PC-9 (cell line): ENCODE measurements at regions not wholly inside any gene's neighbourhood (a gene's known extent, or its start where the extent isn't known, plus 50 kb on each side); places are given as distances from the start of the nearest gene placed in this dataset.

ENCODE experiments used
- BruUV-seq: library from RNA; stranded (reverse); fragments of 400-500 nt; replicated peaks from 2 replicates; lab custom pipeline; 2021; lab: Mats Ljungman, UMichigan
- CTCF ChIA-PET: fragments of 300-600 bp; sonication (Branson Sonifier 250); formaldehyde crosslinking; loops from one replicate; lab custom pipeline; 2022; ENCODE audit warnings: antibody characterized with exemption; lab: Charles Lee
- POLR2A ChIA-PET: fragments of 300-600 bp; sonication (Branson Sonifier 250); formaldehyde crosslinking; loops from one replicate; lab custom pipeline; 2022; ENCODE audit warnings: antibody characterized with exemption; ENCODE audit not compliant: unreplicated experiment; lab: Charles Lee
- DNase-seq, 2 experiments: peaks; one replicate each; pipeline versions ENCODE4 v3.0.0 to v3.0.0-alpha.2; 2015 to 2022; ENCODE audit warnings: mixed read lengths in 1 of 2
- H2AFZ ChIP-seq: fragments of 200-600 bp; sonication (generic); 2 replicates; pipeline ENCODE4 v1.8.1; 2017; ENCODE audit warnings: antibody characterized with exemption
- H3F3A ChIP-seq: fragments of 200-600 bp; sonication (generic); 2 replicates; pipeline ENCODE4 v1.8.1; 2017; ENCODE audit warnings: antibody characterized with exemption, mild to moderate bottlenecking, low read depth; ENCODE audit not compliant: insufficient read depth
- H3K27ac ChIP-seq: fragments of 200-600 bp; sonication (generic); 2 replicates; pipeline ENCODE4 v1.6.1; 2016; ENCODE audit warnings: mixed run types
- H3K27me3 ChIP-seq: fragments of 200-600 bp; sonication (generic); 2 replicates; pipeline ENCODE4 v1.6.1; 2016; ENCODE audit warnings: low read depth, mixed run types; ENCODE audit not compliant: insufficient read depth
- H3K36me3 ChIP-seq: fragments of 200-600 bp; sonication (generic); 2 replicates; pipeline ENCODE4 v1.6.1; 2016; ENCODE audit warnings: low read depth, mixed run types
- H3K4me1 ChIP-seq: fragments of 200-600 bp; sonication (generic); replicated peaks from 2 replicates; pipeline ENCODE4 v1.6.1; 2016; ENCODE audit warnings: mixed run types; ENCODE audit not compliant: insufficient read depth
- H3K4me2 ChIP-seq: fragments of 200-600 bp; sonication (generic); 2 replicates; pipeline ENCODE4 v1.6.1; 2017; ENCODE audit warnings: mixed run types
- H3K4me3 ChIP-seq: fragments of 200-600 bp; sonication (generic); 2 replicates; pipeline ENCODE4 v1.6.1; 2016; ENCODE audit warnings: mixed run types
- H3K79me2 ChIP-seq: fragments of 200-600 bp; sonication (generic); 2 replicates; pipeline ENCODE4 v1.6.1; 2017; ENCODE audit warnings: low read depth, mixed run types
- H3K9me2 ChIP-seq: fragments of 200-600 bp; sonication (generic); 2 replicates; pipeline ENCODE4 v1.8.1; 2017; ENCODE audit warnings: mild to moderate bottlenecking; ENCODE audit not compliant: insufficient read depth
- H3K9me3 ChIP-seq: fragments of 200-600 bp; sonication (generic); 2 replicates; pipeline ENCODE4 v1.8.1; 2016; ENCODE audit warnings: low read depth; ENCODE audit not compliant: insufficient read depth
- H4K20me1 ChIP-seq: fragments of 200-600 bp; sonication (generic); 2 replicates; pipeline ENCODE4 v1.8.1; 2017; ENCODE audit not compliant: insufficient read depth
- CTCF ChIP-seq: fragments of 200-600 bp; sonication (generic); conservative IDR thresholded peaks from 2 replicates; pipeline ENCODE4 v1.6.1; 2017; ENCODE audit warnings: mixed run types, antibody characterized with exemption, mild to moderate bottlenecking, moderate library complexity
- EZH2 ChIP-seq: fragments of 200-600 bp; sonication (generic); IDR thresholded peaks from 2 replicates; pipeline ENCODE4 v1.8.0; 2017; ENCODE audit warnings: antibody characterized with exemption, low read depth
- intact Hi-C: fragments of 100-400 bp; cut with micrococcal nuclease; formaldehyde crosslinking; loops from one replicate; pipeline ENCODE4 v1.10.0; 2022; ENCODE audit not compliant: unreplicated experiment

- DNase-seq, result no peak
These were observed 127.6 kb downstream of the WDR11 start for GRCh38 chr10:120978589-120979252.

GRCh38 chr10:120979435-120980278 is 128.5 kb downstream of the WDR11 start:
- Histone ChIP-seq H3K27ac (no peak overlapping the region), H3K27me3 (peaks cover 14% of the 10 kb centered on the region; the same call in 1 of the 2 replicates), H3F3A (no peaks in the 10 kb centered on the region), H4K20me1 (no peaks in the 10 kb centered on the region), H3K4me2 (no peak overlapping the region), H3K4me3 (no peak overlapping the region), H3K36me3 (no peaks in the 10 kb centered on the region), H3K9me2 (no peaks in the 10 kb centered on the region), H3K4me1 (no peaks in the 10 kb centered on the region), H3K9me3 (no peaks in the 10 kb centered on the region), H2AFZ (no peak overlapping the region), H3K79me2 (no peaks in the 10 kb centered on the region)
- no peak for TF ChIP-seq EZH2
- CTCF ChIA-PET, result no interaction called here
- POLR2A ChIA-PET, result no interaction called here
- no peak for DNase-seq
- intact Hi-C loops, result no loop called here
- BruUV-seq, result no TSS peak

More at GRCh38 chr10:120978589-120979252, 127.6 kb downstream of the WDR11 start:
- no TSS peak for BruUV-seq
- no peak overlapping the region for H2AFZ ChIP-seq
- H3K4me1 ChIP-seq, result no peaks in the 10 kb centered on the region
- no peak overlapping the region for H3K4me2 ChIP-seq
- H3K9me2 ChIP-seq, result no peaks in the 10 kb centered on the region
- TF ChIP-seq CTCF (no peak), EZH2 (no peak)
- H3K36me3 ChIP-seq, result no peaks in the 10 kb centered on the region
- ChIA-PET POLR2A (no interaction called here), CTCF (no interaction called here)
- H4K20me1 ChIP-seq, result no peaks in the 10 kb centered on the region
- H3F3A ChIP-seq, result no peaks in the 10 kb centered on the region
- no peaks in the 10 kb centered on the region for H3K9me3 ChIP-seq
- peaks cover 14% of the 10 kb centered on the region; the same call in 1 of the 2 replicates for H3K27me3 ChIP-seq
- no peak overlapping the region for H3K27ac ChIP-seq
- no peak overlapping the region for H3K4me3 ChIP-seq
- intact Hi-C loops, result no loop called here
- H3K79me2 ChIP-seq, result no peaks in the 10 kb centered on the region

- Histone ChIP-seq H3K4me1 (no peaks in the 10 kb centered on the region), H3K27me3 (peaks cover 14% of the 10 kb centered on the region; the same call in 1 of the 2 replicates), H3K9me3 (no peaks in the 10 kb centered on the region), H3K4me3 (no peak overlapping the region), H3K79me2 (no peaks in the 10 kb centered on the region), H3K4me2 (no peak overlapping the region), H3F3A (no peaks in the 10 kb centered on the region), H4K20me1 (no peaks in the 10 kb centered on the region), H3K9me2 (no peaks in the 10 kb centered on the region), H3K27ac (no peak overlapping the region), H2AFZ (no peak overlapping the region), H3K36me3 (no peaks in the 10 kb centered on the region)
- no peak for DNase-seq
- intact Hi-C loops, result no loop called here
- TF ChIP-seq CTCF, result no peak
- TF ChIP-seq EZH2, result no peak
- ChIA-PET POLR2A (no interaction called here), CTCF (no interaction called here)
- BruUV-seq, result no TSS peak
These were observed 129.4 kb downstream of the WDR11 start for GRCh38 chr10:120980279-120981255.
